ENCODE measurements at regions not wholly inside any gene's neighbourhood (a gene's known extent, or its start where the extent isn't known, plus 50 kb on each side); places are given as distances from the start of the nearest gene placed in this dataset.

DNA sequence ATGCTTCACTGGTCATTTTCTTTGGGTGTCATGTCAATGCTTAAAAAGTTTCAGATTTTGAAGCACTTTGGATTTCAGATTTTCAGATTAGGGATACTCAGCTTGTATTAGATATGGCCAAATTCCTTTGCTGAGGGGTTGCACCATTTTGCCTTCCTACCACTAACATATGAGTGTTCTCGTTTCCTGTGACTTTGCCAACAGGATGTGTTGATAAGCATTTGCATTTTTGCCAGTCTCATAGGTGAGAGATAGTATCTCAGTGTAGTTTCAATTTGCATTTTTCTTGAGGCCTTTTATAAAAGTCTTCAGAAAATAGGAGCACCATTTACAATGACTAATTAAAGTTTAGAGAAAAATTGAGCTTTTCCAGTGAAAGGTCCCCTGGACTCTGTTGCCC lies 71.6 kb upstream of the CLCN4 start:
- TF ChIP-seq, protein P1, sequence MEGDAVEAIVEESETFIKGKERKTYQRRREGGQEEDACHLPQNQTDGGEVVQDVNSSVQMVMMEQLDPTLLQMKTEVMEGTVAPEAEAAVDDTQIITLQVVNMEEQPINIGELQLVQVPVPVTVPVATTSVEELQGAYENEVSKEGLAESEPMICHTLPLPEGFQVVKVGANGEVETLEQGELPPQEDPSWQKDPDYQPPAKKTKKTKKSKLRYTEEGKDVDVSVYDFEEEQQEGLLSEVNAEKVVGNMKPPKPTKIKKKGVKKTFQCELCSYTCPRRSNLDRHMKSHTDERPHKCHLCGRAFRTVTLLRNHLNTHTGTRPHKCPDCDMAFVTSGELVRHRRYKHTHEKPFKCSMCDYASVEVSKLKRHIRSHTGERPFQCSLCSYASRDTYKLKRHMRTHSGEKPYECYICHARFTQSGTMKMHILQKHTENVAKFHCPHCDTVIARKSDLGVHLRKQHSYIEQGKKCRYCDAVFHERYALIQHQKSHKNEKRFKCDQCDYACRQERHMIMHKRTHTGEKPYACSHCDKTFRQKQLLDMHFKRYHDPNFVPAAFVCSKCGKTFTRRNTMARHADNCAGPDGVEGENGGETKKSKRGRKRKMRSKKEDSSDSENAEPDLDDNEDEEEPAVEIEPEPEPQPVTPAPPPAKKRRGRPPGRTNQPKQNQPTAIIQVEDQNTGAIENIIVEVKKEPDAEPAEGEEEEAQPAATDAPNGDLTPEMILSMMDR (IDR thresholded peaks at IDR 0.05): no peak
- no peak for TF ChIP-seq POLR2A (IDR thresholded peaks at IDR 0.05; ENCODE audit: low read depth)
- TF ChIP-seq EP300 (IDR thresholded peaks at IDR 0.05): no peak

All from esophagus muscularis mucosa (tissue), 4 donors.